ENCODE measurements at regions not wholly inside any gene's neighbourhood (a gene's known extent, or its start where the extent isn't known, plus 50 kb on each side); places are given as distances from the start of the nearest gene placed in this dataset.

DNA sequence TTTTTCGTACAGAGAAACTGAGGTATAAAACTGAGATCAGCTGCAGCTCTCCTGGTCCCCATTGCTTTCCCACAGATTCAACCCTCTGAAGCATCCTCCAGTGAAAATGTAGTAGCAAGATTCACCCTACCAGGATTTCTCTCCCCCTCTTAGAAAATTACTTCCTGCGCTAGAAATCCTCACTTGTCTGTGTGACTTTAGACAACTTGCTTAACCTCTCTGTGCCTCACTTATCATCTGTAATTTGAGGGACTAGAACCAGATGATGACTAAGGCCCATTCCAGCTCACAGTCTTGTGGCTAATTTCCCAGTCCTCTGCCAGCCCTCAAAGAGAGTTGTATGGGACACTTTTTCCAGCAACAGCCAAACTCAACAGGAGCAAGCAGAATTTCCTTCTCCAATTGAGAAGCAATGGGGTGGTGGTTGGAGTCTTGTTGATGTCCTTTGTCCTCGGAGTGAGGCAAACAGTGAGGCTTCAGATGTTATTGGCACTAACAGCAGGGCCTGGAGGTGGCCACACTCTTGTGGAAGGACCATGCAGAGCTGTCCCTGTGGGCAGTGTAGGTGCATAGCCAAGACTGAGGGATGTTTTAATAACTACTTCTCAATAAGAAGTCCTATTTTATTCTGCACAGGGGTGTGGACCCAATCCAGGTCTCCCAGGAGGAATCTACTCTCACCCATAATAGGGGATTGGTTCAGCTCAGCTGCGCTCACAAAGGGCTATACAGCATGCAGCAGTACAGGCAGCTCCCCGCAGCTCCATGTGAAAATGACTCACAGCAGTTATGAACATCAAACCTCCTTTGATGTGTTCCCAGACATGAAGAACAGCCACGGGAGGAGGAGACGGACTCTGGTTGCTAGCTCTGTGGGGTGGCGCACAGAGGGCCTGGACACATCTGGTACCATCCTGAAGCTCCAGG, 200.1 kb downstream of the DAD1 start:
- H3K4me3 ChIP-seq, result no peak overlapping the region
- H3K4me1 ChIP-seq, result peaks cover 32% of the 10 kb centered on the region
- FAIRE-seq, result no peak
- POLR2A ChIA-PET, result no interaction called here
- TF ChIP-seq, protein P1, sequence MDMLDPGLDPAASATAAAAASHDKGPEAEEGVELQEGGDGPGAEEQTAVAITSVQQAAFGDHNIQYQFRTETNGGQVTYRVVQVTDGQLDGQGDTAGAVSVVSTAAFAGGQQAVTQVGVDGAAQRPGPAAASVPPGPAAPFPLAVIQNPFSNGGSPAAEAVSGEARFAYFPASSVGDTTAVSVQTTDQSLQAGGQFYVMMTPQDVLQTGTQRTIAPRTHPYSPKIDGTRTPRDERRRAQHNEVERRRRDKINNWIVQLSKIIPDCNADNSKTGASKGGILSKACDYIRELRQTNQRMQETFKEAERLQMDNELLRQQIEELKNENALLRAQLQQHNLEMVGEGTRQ (IDR thresholded peaks at IDR 0.05), result no peak
- TF ChIP-seq ZFP36 (IDR thresholded peaks at IDR 0.05; ENCODE audit: borderline replicate concordance, partially characterized antibody) (peak; percentile 34), POLR2AphosphoS2 (conservative IDR thresholded peaks at IDR 0.05; ENCODE audit: low read length) (no peak), KDM1A (IDR thresholded peaks at IDR 0.05; ENCODE audit: low read depth) (0 out of 2 replicates have a peak, but pooled peaks have one; percentile 33)
- no peaks in the 10 kb centered on the region for H3K9me3 ChIP-seq
- peak in 1 of 2 experiments; percentile 13 for DNase-seq (ENCODE audit: low read depth in 1 of 2, low spot score in 1 of 2)
- peak overlapping the region; percentile 30 for H3K4me2 ChIP-seq
- 45% methylated on average over 7 of the region's 8 CpGs for WGBS (ENCODE audit: missing lambda C conversion rate)
- ATAC-seq, result peak; percentile 44 to 50; a peak in 4 of 6 replicates
- CTCF ChIA-PET, result interaction anchor here (0.6 to 6.4 kb wide), 23 partner anchors 8 to 669 kb away, joined by 3 to 123 read pairs (median 4); no protein-coding TSS in a partner anchor
- peak overlapping the region; percentile 20 to 52; a peak in 3 of 6 replicates for H3K27ac ChIP-seq

DNA sequence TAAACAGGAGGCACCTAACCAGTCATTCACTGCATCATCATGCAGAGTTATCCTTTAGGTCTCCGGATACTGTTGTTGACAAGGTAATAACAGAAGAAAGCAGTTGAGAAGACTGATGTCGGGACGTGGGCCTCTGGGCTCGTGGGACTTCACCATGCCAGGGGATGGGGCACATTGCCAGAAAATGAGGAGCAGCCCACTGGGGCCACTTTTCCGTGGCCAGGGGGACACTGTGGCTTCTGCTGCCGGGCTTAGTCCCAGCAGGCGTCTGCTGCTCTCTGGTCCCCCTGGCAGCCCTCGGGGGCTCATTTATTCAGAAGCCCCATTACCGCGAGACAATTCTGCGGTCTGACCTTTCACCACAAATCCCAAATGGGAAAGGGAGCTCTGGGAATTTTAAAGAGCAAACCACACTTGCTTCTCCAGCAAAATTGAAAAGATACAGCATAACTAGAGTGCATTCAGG, 201.2 kb downstream of the DAD1 start:
- ChIA-PET CTCF (interaction anchor here (0.6 to 6.4 kb wide), 21 partner anchors 9 to 182 kb away, joined by 3 to 123 read pairs (median 3); no protein-coding TSS in a partner anchor), POLR2A (no interaction called here)
- ATAC-seq (no peak; a peak in 2 of 6 replicates), FAIRE-seq (no peak), DNase-seq (ENCODE audit: low read depth in 1 of 2, low spot score in 1 of 2) (no peak)
- WGBS (ENCODE audit: missing lambda C conversion rate), result 52% methylated on average over 11 of the region's 11 CpGs
- Histone ChIP-seq H3K4me1 (peaks cover 32% of the 10 kb centered on the region), H3K27ac (no peak overlapping the region; a peak in 1 of 6 replicates), H3K9me3 (no peaks in the 10 kb centered on the region), H3K4me3 (no peak overlapping the region), H3K4me2 (no peak overlapping the region)
- TF ChIP-seq MAZ (IDR thresholded peaks at IDR 0.05; ENCODE audit: borderline replicate concordance, low read depth, low read length) (no peak), GATA3 (IDR thresholded peaks at IDR 0.05; ENCODE audit: borderline replicate concordance) (no peak), PHF8 (IDR thresholded peaks at IDR 0.05; ENCODE audit: borderline replicate concordance, low read depth) (no peak), POLR2A (IDR thresholded peaks at IDR 0.05; ENCODE audit: low read length) (no peak), JUN (IDR thresholded peaks at IDR 0.05) (no peak), ZC3H11A (IDR thresholded peaks at IDR 0.05) (no peak), RAD21 (conservative IDR thresholded peaks at IDR 0.05 in 1 of 2, IDR thresholded peaks at IDR 0.05 in 1 of 2) (0 out of 5 replicates have a peak, but pooled peaks of 1 of the 2 experiments have one; percentile 5), EHMT2 (IDR thresholded peaks at IDR 0.05; ENCODE audit: low read depth) (no peak)
- TF ChIP-seq, protein P2, sequence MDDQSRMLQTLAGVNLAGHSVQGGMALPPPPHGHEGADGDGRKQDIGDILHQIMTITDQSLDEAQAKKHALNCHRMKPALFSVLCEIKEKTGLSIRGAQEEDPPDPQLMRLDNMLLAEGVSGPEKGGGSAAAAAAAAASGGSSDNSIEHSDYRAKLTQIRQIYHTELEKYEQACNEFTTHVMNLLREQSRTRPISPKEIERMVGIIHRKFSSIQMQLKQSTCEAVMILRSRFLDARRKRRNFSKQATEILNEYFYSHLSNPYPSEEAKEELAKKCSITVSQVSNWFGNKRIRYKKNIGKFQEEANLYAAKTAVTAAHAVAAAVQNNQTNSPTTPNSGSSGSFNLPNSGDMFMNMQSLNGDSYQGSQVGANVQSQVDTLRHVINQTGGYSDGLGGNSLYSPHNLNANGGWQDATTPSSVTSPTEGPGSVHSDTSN (IDR thresholded peaks at IDR 0.05), result no peak
- TF ChIP-seq, protein P3, sequence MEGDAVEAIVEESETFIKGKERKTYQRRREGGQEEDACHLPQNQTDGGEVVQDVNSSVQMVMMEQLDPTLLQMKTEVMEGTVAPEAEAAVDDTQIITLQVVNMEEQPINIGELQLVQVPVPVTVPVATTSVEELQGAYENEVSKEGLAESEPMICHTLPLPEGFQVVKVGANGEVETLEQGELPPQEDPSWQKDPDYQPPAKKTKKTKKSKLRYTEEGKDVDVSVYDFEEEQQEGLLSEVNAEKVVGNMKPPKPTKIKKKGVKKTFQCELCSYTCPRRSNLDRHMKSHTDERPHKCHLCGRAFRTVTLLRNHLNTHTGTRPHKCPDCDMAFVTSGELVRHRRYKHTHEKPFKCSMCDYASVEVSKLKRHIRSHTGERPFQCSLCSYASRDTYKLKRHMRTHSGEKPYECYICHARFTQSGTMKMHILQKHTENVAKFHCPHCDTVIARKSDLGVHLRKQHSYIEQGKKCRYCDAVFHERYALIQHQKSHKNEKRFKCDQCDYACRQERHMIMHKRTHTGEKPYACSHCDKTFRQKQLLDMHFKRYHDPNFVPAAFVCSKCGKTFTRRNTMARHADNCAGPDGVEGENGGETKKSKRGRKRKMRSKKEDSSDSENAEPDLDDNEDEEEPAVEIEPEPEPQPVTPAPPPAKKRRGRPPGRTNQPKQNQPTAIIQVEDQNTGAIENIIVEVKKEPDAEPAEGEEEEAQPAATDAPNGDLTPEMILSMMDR (IDR thresholded peaks at IDR 0.05), result peak; percentile 4; the same call in 1 of the 3 replicates
- TF ChIP-seq, protein P4, sequence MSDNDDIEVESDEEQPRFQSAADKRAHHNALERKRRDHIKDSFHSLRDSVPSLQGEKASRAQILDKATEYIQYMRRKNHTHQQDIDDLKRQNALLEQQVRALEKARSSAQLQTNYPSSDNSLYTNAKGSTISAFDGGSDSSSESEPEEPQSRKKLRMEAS (IDR thresholded peaks at IDR 0.05), result no peak
